Esophagus muscularis mucosa (tissue), 4 donors: ENCODE measurements at regions not wholly inside any gene's neighbourhood (a gene's known extent, or its start where the extent isn't known, plus 50 kb on each side); places are given as distances from the start of the nearest gene placed in this dataset.

Experiments
- DNase-seq: peaks from one replicate; pipeline ENCODE4 v3.0.0-alpha.2; 2017; ENCODE audit errors: extremely low spot score
- H3K27ac ChIP-seq, 4 donors: fragments of 200-600 bp; sonication (generic); replicated peaks in 1 of 4; 1 replicate in 3 of 4; 2 replicates in 1 of 4; pipeline ENCODE4 v1.5.1; 2016 to 2019; ENCODE audit warnings: mild to moderate bottlenecking in 1 of 4
- H3K27me3 ChIP-seq, 4 donors: fragments of 200-600 bp; sonication (generic); one replicate each; pipeline versions ENCODE4 v1.5.1 to v1.6.0; 2016 to 2019
- H3K36me3 ChIP-seq, 4 donors: fragments of 200-600 bp; sonication (generic); one replicate each; pipeline ENCODE4 v1.5.1; 2016 to 2019
- H3K4me1 ChIP-seq, 4 donors: fragments of 200-600 bp; sonication (generic); one replicate each; pipeline ENCODE4 v1.5.1; 2016 to 2019
- H3K4me3 ChIP-seq, 4 donors: fragments of 200-600 bp; sonication (generic); 1 replicate in 2 of 4; 2 replicates in 2 of 4; pipeline ENCODE4 v1.5.1; 2016 to 2019; ENCODE audit warnings: mild to moderate bottlenecking in 4 of 4, moderate library complexity in 1 of 4
- H3K9me3 ChIP-seq, 4 donors: fragments of 200-600 bp; sonication (generic); 1 replicate in 3 of 4; 2 replicates in 1 of 4; pipeline ENCODE4 v1.5.1; 2016 to 2019
- EP300 ChIP-seq: sonication (generic); formaldehyde crosslinking; IDR thresholded peaks from one replicate; pipeline ENCODE4 v1.6.1; 2017; ENCODE audit warnings: antibody characterized with exemption
- POLR2A ChIP-seq: fragments of 450-650 bp; IDR thresholded peaks from one replicate; pipeline ENCODE4 v1.6.1; 2017; ENCODE audit warnings: antibody characterized with exemption, moderate library complexity, mild to moderate bottlenecking, low read depth
- POLR2AphosphoS5 ChIP-seq, 2 donors: sonication (generic); formaldehyde crosslinking; IDR thresholded peaks; one replicate each; pipeline ENCODE4 v1.6.1; 2017; ENCODE audit warnings: antibody characterized with exemption in 2 of 2
- WGBS: methylation state at CpG from one replicate; pipeline ENCODE4 v1.1.5; 2018; 5-methylcytosine and 5-hydroxymethylcytosine counted together
- intact Hi-C: fragments of 100-400 bp; cut with DNase I; formaldehyde crosslinking; loops from one replicate; pipeline ENCODE4 v1.15.1; 2023
- TF ChIP-seq, protein P1 (sequence below), 3 experiments: fragments of 200-600 bp in 2 of 3; fragments of 450-650 bp in 1 of 3; sonication (generic) in 2 of 3; IDR thresholded peaks; one replicate each; pipeline ENCODE4 v1.5.1; 2017 to 2019; ENCODE audit warnings: antibody characterized with exemption in 3 of 3, mild to moderate bottlenecking in 2 of 3, moderate library complexity in 1 of 3

DNA sequence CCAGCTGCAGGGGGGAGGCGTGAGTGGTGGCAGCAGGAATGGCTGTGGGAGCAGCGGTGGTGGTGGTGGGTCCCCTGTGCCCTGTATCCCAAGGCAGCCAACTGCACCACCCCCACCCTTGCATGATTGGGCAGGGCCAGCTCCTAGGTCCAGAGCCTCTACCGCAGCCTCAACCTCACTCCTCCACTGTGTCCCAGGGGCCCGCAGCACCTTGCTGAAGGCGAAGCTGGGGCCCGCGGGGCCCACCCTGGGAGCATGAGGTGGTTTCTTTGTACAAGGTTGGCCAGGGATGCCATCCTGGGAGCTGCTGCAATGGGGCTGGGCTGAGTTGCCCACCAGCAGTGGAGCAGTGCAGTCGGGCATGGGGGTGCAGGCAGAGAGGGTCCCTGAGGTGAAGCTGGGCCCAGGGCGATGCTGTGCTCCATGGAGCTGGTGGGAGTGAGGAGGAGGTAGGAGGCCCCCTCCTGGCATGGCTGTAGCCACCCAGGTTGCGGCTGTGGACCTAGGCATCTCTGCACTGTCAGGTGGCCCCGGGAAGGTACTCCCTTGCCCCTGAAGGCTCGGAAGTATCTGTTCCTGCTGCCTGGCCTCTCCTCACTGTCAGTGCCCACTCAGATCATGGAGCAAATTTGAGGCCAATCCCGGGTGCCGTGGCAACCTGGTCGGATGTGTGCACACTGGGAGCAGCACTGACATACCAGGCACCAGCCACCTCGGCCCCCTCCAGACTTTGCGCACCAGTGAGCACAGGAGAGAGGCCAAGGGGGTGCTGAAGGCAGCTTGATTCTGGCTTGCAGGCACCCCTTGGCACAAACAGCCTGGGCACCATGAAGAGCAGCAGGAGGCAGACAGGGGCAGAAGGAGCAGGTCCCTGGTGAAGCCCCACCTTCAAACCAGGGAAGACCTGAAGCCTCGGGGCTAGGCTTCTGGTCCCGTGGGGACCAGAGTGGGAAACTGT, 60.2 kb upstream of the L3MBTL3 start:
- no peak overlapping the region for H3K27ac ChIP-seq
- H3K4me1 ChIP-seq = no peaks in the 10 kb centered on the region
- no peak for DNase-seq
- intact Hi-C loops = no loop called here
- H3K4me3 ChIP-seq = no peak overlapping the region
- no peaks in the 10 kb centered on the region for H3K9me3 ChIP-seq
- TF ChIP-seq EP300 = no peak
- TF ChIP-seq POLR2AphosphoS5 (IDR thresholded peaks at IDR 0.05) = no peak
- no peak for TF ChIP-seq POLR2A
- TF ChIP-seq, protein P1, sequence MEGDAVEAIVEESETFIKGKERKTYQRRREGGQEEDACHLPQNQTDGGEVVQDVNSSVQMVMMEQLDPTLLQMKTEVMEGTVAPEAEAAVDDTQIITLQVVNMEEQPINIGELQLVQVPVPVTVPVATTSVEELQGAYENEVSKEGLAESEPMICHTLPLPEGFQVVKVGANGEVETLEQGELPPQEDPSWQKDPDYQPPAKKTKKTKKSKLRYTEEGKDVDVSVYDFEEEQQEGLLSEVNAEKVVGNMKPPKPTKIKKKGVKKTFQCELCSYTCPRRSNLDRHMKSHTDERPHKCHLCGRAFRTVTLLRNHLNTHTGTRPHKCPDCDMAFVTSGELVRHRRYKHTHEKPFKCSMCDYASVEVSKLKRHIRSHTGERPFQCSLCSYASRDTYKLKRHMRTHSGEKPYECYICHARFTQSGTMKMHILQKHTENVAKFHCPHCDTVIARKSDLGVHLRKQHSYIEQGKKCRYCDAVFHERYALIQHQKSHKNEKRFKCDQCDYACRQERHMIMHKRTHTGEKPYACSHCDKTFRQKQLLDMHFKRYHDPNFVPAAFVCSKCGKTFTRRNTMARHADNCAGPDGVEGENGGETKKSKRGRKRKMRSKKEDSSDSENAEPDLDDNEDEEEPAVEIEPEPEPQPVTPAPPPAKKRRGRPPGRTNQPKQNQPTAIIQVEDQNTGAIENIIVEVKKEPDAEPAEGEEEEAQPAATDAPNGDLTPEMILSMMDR (IDR thresholded peaks at IDR 0.05) = no peak
- H3K36me3 ChIP-seq = no peaks in the 10 kb centered on the region
- 97% methylated on average over 4 of the region's 19 CpGs for WGBS
- no peaks in the 10 kb centered on the region for H3K27me3 ChIP-seq

DNA sequence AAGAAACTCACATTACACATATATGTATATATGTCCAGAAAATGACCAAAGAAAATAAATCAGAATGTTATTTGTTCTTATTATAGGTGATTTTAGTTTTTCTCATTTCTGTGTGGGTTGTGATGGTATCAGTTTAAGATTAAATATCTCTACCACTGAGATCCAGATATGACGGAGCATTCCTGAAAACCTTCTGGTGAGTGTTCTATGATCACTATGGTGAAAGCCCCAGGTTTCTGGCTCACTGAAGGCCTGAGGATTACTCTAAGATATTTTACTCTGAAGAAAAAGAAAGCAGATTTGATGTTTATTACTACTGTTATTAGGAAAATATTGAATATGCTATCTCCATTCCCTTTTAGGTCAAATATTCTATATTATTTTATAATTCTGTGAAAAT, 62.8 kb upstream of the L3MBTL3 start:
- 88% methylated on average over 1 of the region's 1 CpG for WGBS
- DNase-seq = no peak
- Histone ChIP-seq H3K27me3 (no peaks in the 10 kb centered on the region), H3K9me3 (no peaks in the 10 kb centered on the region), H3K36me3 (no peaks in the 10 kb centered on the region), H3K4me1 (no peaks in the 10 kb centered on the region), H3K27ac (no peak overlapping the region), H3K4me3 (no peak overlapping the region)
- no peak for TF ChIP-seq POLR2A
- no peak for TF ChIP-seq EP300
- no peak for TF ChIP-seq POLR2AphosphoS5 (IDR thresholded peaks at IDR 0.05)
- TF ChIP-seq, protein P1 (IDR thresholded peaks at IDR 0.05) = no peak
- intact Hi-C loops = no loop called here

DNA sequence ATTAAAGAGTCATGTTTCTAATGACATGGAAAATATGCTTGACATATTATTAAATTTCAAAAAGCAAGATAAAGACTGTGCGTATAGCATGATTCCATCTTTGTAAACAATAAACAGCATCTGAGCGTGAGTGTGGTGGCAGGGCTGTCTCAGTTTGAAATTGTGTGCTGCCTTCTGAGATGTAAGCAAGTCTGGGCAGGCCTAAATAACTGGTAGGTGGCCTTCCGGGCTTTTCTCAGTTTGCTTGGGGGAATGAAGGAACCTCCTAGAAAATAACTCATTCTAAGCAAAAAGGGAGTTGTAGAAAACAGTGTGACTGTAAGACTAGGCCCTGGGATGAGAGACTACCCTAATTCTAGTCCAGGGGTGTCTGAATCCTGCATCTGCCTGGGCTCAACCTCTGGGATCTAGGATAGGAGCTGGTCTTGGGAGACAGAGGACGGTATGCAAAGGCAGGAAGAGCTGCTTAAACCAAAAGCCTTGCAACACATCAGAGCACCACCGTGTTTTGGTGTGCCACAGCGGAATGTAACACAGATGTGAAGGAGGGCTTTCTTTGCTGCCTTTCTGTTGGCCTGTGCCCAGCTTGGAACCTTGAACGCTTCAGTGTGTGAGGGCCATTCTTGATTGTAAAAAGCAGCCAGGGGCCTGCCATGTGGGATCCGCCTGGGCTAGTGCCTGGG, 63.5 kb upstream of the L3MBTL3 start:
- WGBS = 83% methylated on average over 8 of the region's 8 CpGs
- Histone ChIP-seq H3K27ac (no peak overlapping the region), H3K36me3 (no peaks in the 10 kb centered on the region), H3K4me1 (no peaks in the 10 kb centered on the region), H3K4me3 (no peak overlapping the region), H3K27me3 (no peaks in the 10 kb centered on the region), H3K9me3 (no peaks in the 10 kb centered on the region)
- TF ChIP-seq POLR2A = no peak
- no peak for TF ChIP-seq POLR2AphosphoS5 (IDR thresholded peaks at IDR 0.05)
- no peak for TF ChIP-seq EP300
- TF ChIP-seq, protein P1 (IDR thresholded peaks at IDR 0.05) = no peak
- no peak for DNase-seq
- intact Hi-C loops = no loop called here

DNA sequence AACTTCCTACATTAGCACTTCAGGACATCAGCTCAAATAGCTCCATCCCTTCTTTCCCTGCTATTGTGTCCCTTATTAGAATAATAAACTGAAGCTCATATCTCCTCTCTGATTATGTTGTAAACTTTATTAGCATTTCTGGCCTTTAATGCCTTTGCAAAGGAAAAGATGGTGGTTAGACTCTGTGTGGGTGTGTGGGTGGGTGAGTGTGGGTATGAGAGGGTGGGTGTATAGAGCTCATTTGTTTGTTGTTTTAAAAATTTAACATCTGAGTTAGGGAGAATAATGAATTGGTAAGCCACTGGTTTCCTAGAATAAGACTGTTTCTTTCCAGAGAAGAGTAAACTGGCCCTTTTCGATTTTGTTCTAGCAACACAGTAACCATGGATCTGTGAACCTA, 70.6 kb upstream of the L3MBTL3 start:
- Histone ChIP-seq H3K27me3 (no peaks in the 10 kb centered on the region), H3K4me1 (no peaks in the 10 kb centered on the region), H3K4me3 (no peak overlapping the region), H3K36me3 (no peaks in the 10 kb centered on the region), H3K27ac (no peak overlapping the region), H3K9me3 (peaks cover 0 to 7% (median 0%) of the 10 kb centered on the region in 4 donors)
- WGBS = 75% methylated on average over 1 of the region's 1 CpG
- no peak for DNase-seq
- intact Hi-C loops = no loop called here
- TF ChIP-seq POLR2AphosphoS5 (IDR thresholded peaks at IDR 0.05) (no peak), EP300 (no peak), POLR2A (no peak)
- TF ChIP-seq, protein P1 (IDR thresholded peaks at IDR 0.05) = no peak
